IMR-90 (cell line): ENCODE measurements at regions not wholly inside any gene's neighbourhood (a gene's known extent, or its start where the extent isn't known, plus 50 kb on each side); places are given as distances from the start of the nearest gene placed in this dataset.

Experiments used
- ATAC-seq: fragments of 200-7000 bp; cut with Tn5 transposase; 2 replicates; pipeline ENCODE4 v1.9.1; 2020; ENCODE audit warnings: low read depth, mild to moderate bottlenecking, moderate library complexity
- BruUV-seq: library from RNA; stranded (reverse); fragments of 400-500 nt; replicated peaks from 2 replicates; lab custom pipeline; 2021; lab: Mats Ljungman, UMichigan
- CTCF ChIA-PET: fragments of 300-600 bp; formaldehyde crosslinking; extraction: SDS; loops from one replicate; lab custom pipeline; 2021; ENCODE audit warnings: antibody characterized with exemption; lab: Yijun Ruan, JAX
- POLR2A ChIA-PET: fragments of 300-600 bp; sonication (Branson Sonifier 250); formaldehyde crosslinking; loops from one replicate; lab custom pipeline; 2022; ENCODE audit warnings: antibody characterized with exemption; ENCODE audit not compliant: unreplicated experiment; lab: Charles Lee
- DNase-seq: peaks from one replicate; pipeline ENCODE4 v3.0.0; 2013
- H2AFZ ChIP-seq: replicated peaks from 2 replicates; pipeline ENCODE3; 2013; ENCODE audit warnings: low read length, mild to moderate bottlenecking; ENCODE audit not compliant: poor library complexity
- H2AK5ac ChIP-seq: 2 replicates; pipeline ENCODE4 v1.6.1; 2013; ENCODE audit warnings: low read depth, low read length, inconsistent platforms
- H2AK9ac ChIP-seq: replicated peaks from 2 replicates; pipeline ENCODE3; 2013; ENCODE audit warnings: mild to moderate bottlenecking, low read depth, low read length, moderate library complexity; ENCODE audit not compliant: poor library complexity
- H2BK120ac ChIP-seq: 2 replicates; pipeline ENCODE4 v1.6.1; 2013; ENCODE audit warnings: low read depth, low read length, inconsistent platforms
- H2BK15ac ChIP-seq: 3 replicates; pipeline ENCODE4 v1.6.1; 2013; ENCODE audit warnings: low read depth, low read length, inconsistent platforms
- H2BK20ac ChIP-seq: 2 replicates; pipeline ENCODE4 v1.6.1; 2013; ENCODE audit warnings: low read depth, mild to moderate bottlenecking, inconsistent platforms, low read length, moderate library complexity
- H2BK5ac ChIP-seq: 2 replicates; pipeline ENCODE4 v1.6.1; 2013; ENCODE audit warnings: mild to moderate bottlenecking, low read depth, low read length, inconsistent platforms; ENCODE audit not compliant: poor library complexity, severe bottlenecking
- H3K14ac ChIP-seq: replicated peaks from 2 replicates; pipeline ENCODE4 v1.6.1; 2013; ENCODE audit warnings: low read depth, low read length, inconsistent platforms
- H3K18ac ChIP-seq: 2 replicates; pipeline ENCODE4 v1.6.1; 2013; ENCODE audit warnings: low read depth, low read length, control low read depth
- H3K23ac ChIP-seq: 2 replicates; pipeline ENCODE4 v1.6.1; 2013; ENCODE audit warnings: low read depth, low read length, inconsistent platforms
- H3K27ac ChIP-seq: 2 replicates; pipeline ENCODE4 v1.5.1; 2013; ENCODE audit warnings: mild to moderate bottlenecking, control low read depth, low read length; ENCODE audit not compliant: insufficient read depth
- H3K27me3 ChIP-seq: 2 replicates; pipeline ENCODE4 v1.6.1; 2013; ENCODE audit warnings: low read length; ENCODE audit not compliant: control insufficient read depth, insufficient read depth
- H3K36me3 ChIP-seq: 2 replicates; pipeline ENCODE4 v1.6.1; 2013; ENCODE audit warnings: low read length, mixed read lengths; ENCODE audit not compliant: control insufficient read depth, insufficient read depth
- H3K4ac ChIP-seq: 2 replicates; pipeline ENCODE4 v1.6.1; 2013; ENCODE audit warnings: low read depth, low read length, inconsistent platforms
- H3K4me1 ChIP-seq: 2 replicates; pipeline ENCODE4 v1.6.1; 2013; ENCODE audit warnings: low read length, mixed read lengths; ENCODE audit not compliant: control insufficient read depth, insufficient read depth
- H3K4me2 ChIP-seq: 2 replicates; pipeline ENCODE4 v1.6.1; 2013; ENCODE audit warnings: low read depth, mild to moderate bottlenecking, control low read depth, low read length, moderate library complexity
- H3K4me3 ChIP-seq: 2 replicates; pipeline ENCODE4 v1.5.1; 2013; ENCODE audit warnings: low read depth, mild to moderate bottlenecking, control low read depth, low read length, moderate library complexity; ENCODE audit not compliant: insufficient read depth
- H3K56ac ChIP-seq: 2 replicates; pipeline ENCODE4 v1.6.1; 2013; ENCODE audit warnings: low read length, inconsistent platforms; ENCODE audit not compliant: insufficient read depth; ENCODE audit errors: extremely low read depth
- H3K79me1 ChIP-seq, 2 experiments: 2 replicates each; pipeline ENCODE4 v1.6.1; 2013; ENCODE audit warnings: low read length in 2 of 2, inconsistent platforms in 1 of 2, low read depth in 1 of 2
- H3K9ac ChIP-seq: 2 replicates; pipeline ENCODE4 v1.6.1; 2013; ENCODE audit warnings: low read depth, low read length, control low read depth
- H3K9me1 ChIP-seq: 2 replicates; pipeline ENCODE4 v1.6.1; 2013; ENCODE audit warnings: low read length, inconsistent platforms; ENCODE audit not compliant: insufficient read depth
- H3K9me3 ChIP-seq: 2 replicates; pipeline ENCODE4 v1.6.1; 2013; ENCODE audit warnings: low read length; ENCODE audit not compliant: control insufficient read depth, insufficient read depth
- H4K20me1 ChIP-seq: 2 replicates; pipeline ENCODE4 v1.6.1; 2013; ENCODE audit warnings: low read length, inconsistent platforms; ENCODE audit not compliant: insufficient read depth
- H4K5ac ChIP-seq: 2 replicates; pipeline ENCODE4 v1.6.1; 2013; ENCODE audit warnings: mild to moderate bottlenecking, low read depth, low read length, control low read depth
- H4K8ac ChIP-seq, 2 experiments: 2 replicates each; pipeline ENCODE4 v1.6.1; 2013; ENCODE audit warnings: low read depth in 2 of 2, low read length in 2 of 2, control low read depth in 1 of 2, inconsistent platforms in 1 of 2
- H4K91ac ChIP-seq: 2 replicates; pipeline ENCODE4 v1.6.1; 2013; ENCODE audit warnings: low read depth, low read length, inconsistent platforms; ENCODE audit not compliant: insufficient read depth
- RAD21 ChIP-seq: IDR thresholded peaks from 2 replicates; pipeline ENCODE4 v1.6.1; 2012; ENCODE audit warnings: low read length, improper control_type of control experiment
- RCOR1 ChIP-seq: IDR thresholded peaks from 2 replicates; pipeline ENCODE4 v1.6.1; 2012; ENCODE audit warnings: mild to moderate bottlenecking, low read length, improper control_type of control experiment; ENCODE audit not compliant: insufficient replicate concordance
- RFX5 ChIP-seq: IDR thresholded peaks from 2 replicates; pipeline ENCODE4 v1.8.0; 2012; ENCODE audit warnings: low read depth, mild to moderate bottlenecking, low read length, moderate library complexity
- SMC3 ChIP-seq: fragments of 150-350 bp; IDR thresholded peaks from 2 replicates; pipeline ENCODE4 v1.6.1; 2016; ENCODE audit warnings: low read depth, mild to moderate bottlenecking, antibody characterized with exemption, low read length, moderate library complexity
- WGBS, 2 experiments: methylation state at CpG; one replicate each; pipeline versions ENCODE4 v1.1.5 to v1.1.7; 2013; ENCODE audit warnings: missing lambda C conversion rate in 2 of 2; ENCODE audit not compliant: insufficient read length in 1 of 2; ENCODE audit errors: extremely low coverage in 2 of 2; 5-methylcytosine and 5-hydroxymethylcytosine counted together
- dilution Hi-C: fragments of 300-500 bp; cut with HindIII; formaldehyde crosslinking; loops from one replicate; pipeline ENCODE4 v1.14.3; 2018; ENCODE audit warnings: low sequenced_read_pairs; ENCODE audit not compliant: unreplicated experiment
- in situ Hi-C: fragments of 300-500 bp; cut with MboI; formaldehyde crosslinking; loops from 3 replicates; pipeline ENCODE4 v1.14.3; 2019; ENCODE audit warnings: low sequenced_read_pairs, inconsistent platforms, mixed read lengths
- intact Hi-C: fragments of 100-400 bp; cut with micrococcal nuclease; formaldehyde crosslinking; loops from 2 replicates; pipeline ENCODE4 v1.10.0; 2022
- TF ChIP-seq, protein P1 (sequence below): conservative IDR thresholded peaks from 2 replicates; pipeline ENCODE4 v1.5.1; 2012; ENCODE audit warnings: mild to moderate bottlenecking, low read depth, low read length, improper control_type of control experiment

DNA sequence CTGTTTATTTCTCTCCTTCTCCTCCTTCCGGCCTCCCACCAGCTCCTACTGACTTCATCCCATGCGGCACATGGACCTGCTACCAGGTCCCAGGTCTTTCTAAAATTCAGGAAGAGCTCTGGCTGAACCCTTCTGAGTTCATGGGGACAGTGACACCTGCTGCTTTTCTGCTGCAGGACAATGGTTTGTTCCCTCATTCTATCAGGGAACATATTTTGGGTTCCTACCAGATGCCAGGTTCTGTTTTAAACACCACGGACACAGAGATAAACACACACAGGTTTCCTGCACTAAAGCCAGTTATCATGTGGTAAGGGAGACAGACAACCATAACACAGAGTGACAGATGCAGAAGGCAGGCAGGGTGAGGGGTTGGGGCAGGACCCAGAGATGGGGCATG is 114.0 kb upstream of the RAB4A start:
- Histone ChIP-seq H3K36me3 (no peaks in the 10 kb centered on the region), H2BK20ac (no peak overlapping the region), H3K9ac (no peak overlapping the region), H3K4ac (no peak overlapping the region), H2BK120ac (no peak overlapping the region), H3K18ac (no peak overlapping the region), H3K14ac (no peak overlapping the region), H3K27ac (no peak overlapping the region), H3K23ac (no peak overlapping the region), H2AK9ac (no peak overlapping the region), H2BK15ac (no peak overlapping the region), H4K5ac (no peak overlapping the region), H3K79me1 (no peaks in the 10 kb centered on the region), H3K4me2 (no peak overlapping the region), H3K9me1 (no peaks in the 10 kb centered on the region), H4K20me1 (no peaks in the 10 kb centered on the region), H2BK5ac (no peak overlapping the region), H3K9me3 (no peaks in the 10 kb centered on the region), H3K4me1 (no peaks in the 10 kb centered on the region), H4K8ac (no peak overlapping the region), H3K27me3 (peaks cover 24% of the 10 kb centered on the region), H4K91ac (no peak overlapping the region), H2AK5ac (no peak overlapping the region), H3K56ac (no peak overlapping the region), H3K4me3 (no peak overlapping the region), H2AFZ (no peak overlapping the region)
- in situ Hi-C loops (no loop called here), dilution Hi-C loops (no loop called here), intact Hi-C loops (loop anchor here (1.0 to 2.0 kb wide), 2 partner anchors 70 to 422 kb away; partner anchors contain the start of gene RHOU)
- no TSS peak for BruUV-seq
- 88% methylated on average over 1 of the region's 3 CpGs; no CpG with 5 or more reads in 1 of the 2 experiments for WGBS, 2 experiments
- no peak for DNase-seq
- TF ChIP-seq SMC3 (peak; percentile 32), RCOR1 (no peak), RAD21 (peak; percentile 37; the same call in 1 of the 2 replicates), RFX5 (no peak)
- TF ChIP-seq, protein P1, sequence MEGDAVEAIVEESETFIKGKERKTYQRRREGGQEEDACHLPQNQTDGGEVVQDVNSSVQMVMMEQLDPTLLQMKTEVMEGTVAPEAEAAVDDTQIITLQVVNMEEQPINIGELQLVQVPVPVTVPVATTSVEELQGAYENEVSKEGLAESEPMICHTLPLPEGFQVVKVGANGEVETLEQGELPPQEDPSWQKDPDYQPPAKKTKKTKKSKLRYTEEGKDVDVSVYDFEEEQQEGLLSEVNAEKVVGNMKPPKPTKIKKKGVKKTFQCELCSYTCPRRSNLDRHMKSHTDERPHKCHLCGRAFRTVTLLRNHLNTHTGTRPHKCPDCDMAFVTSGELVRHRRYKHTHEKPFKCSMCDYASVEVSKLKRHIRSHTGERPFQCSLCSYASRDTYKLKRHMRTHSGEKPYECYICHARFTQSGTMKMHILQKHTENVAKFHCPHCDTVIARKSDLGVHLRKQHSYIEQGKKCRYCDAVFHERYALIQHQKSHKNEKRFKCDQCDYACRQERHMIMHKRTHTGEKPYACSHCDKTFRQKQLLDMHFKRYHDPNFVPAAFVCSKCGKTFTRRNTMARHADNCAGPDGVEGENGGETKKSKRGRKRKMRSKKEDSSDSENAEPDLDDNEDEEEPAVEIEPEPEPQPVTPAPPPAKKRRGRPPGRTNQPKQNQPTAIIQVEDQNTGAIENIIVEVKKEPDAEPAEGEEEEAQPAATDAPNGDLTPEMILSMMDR, result peak; percentile 31; the same call in 1 of the 2 replicates
- CTCF ChIA-PET, result no interaction called here
- POLR2A ChIA-PET, result interaction anchor here (0.6 kb wide), 1 partner anchor 86 kb away, joined by 3 read pairs; no protein-coding TSS in a partner anchor
- no peak for ATAC-seq
